AG09309 (cell line): ENCODE measurements at regions not wholly inside any gene's neighbourhood (a gene's known extent, or its start where the extent isn't known, plus 50 kb on each side); places are given as distances from the start of the nearest gene placed in this dataset.

ENCODE experiments used
- DNase-seq: peaks from one replicate; pipeline ENCODE4 v3.0.0-alpha.2; 2010; ENCODE audit warnings: low read depth
- H3K4me3 ChIP-seq: 2 replicates; pipeline ENCODE4 v1.5.1; 2011; ENCODE audit warnings: mild to moderate bottlenecking, low read depth, low read length, moderate library complexity; ENCODE audit not compliant: control insufficient read depth
- TF ChIP-seq, protein P1 (sequence below): IDR thresholded peaks from 2 replicates; pipeline ENCODE4 v1.5.1; 2011; ENCODE audit warnings: mild to moderate bottlenecking, low read depth, low read length, inconsistent platforms; ENCODE audit not compliant: insufficient read depth, control insufficient read depth; ENCODE audit errors: missing control alignments

- no peak overlapping the region for H3K4me3 ChIP-seq
- no peak for DNase-seq
- TF ChIP-seq, protein P1, sequence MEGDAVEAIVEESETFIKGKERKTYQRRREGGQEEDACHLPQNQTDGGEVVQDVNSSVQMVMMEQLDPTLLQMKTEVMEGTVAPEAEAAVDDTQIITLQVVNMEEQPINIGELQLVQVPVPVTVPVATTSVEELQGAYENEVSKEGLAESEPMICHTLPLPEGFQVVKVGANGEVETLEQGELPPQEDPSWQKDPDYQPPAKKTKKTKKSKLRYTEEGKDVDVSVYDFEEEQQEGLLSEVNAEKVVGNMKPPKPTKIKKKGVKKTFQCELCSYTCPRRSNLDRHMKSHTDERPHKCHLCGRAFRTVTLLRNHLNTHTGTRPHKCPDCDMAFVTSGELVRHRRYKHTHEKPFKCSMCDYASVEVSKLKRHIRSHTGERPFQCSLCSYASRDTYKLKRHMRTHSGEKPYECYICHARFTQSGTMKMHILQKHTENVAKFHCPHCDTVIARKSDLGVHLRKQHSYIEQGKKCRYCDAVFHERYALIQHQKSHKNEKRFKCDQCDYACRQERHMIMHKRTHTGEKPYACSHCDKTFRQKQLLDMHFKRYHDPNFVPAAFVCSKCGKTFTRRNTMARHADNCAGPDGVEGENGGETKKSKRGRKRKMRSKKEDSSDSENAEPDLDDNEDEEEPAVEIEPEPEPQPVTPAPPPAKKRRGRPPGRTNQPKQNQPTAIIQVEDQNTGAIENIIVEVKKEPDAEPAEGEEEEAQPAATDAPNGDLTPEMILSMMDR, result no peak
Observed at GRCh38 chr6:74928203-74928602, 277.6 kb downstream of the COL12A1 start.

GRCh38 chr6:74927299-74927698 is 278.6 kb downstream of the COL12A1 start:
- H3K4me3 ChIP-seq, result no peak overlapping the region
- TF ChIP-seq, protein P1, result no peak
- no peak for DNase-seq

GRCh38 chr6:74925683-74926082 is 280.2 kb downstream of the COL12A1 start:
- no peak for DNase-seq
- TF ChIP-seq, protein P1, result no peak

GRCh38 chr6:74914888-74915287 is 291.0 kb downstream of the COL12A1 start:
- no peak for DNase-seq
- H3K4me3 ChIP-seq, result no peak overlapping the region
- TF ChIP-seq, protein P1, result no peak

More at GRCh38 chr6:74925683-74926082, 280.2 kb downstream of the COL12A1 start:
- no peak overlapping the region for H3K4me3 ChIP-seq

- H3K4me3 ChIP-seq, result no peak overlapping the region
- TF ChIP-seq, protein P1, result no peak
- DNase-seq, result no peak
Observed at GRCh38 chr6:74912234-74912633, 293.6 kb downstream of the COL12A1 start.

GRCh38 chr6:74902846-74903245 is 303.0 kb downstream of the COL12A1 start:
- DNase-seq, result no peak
- no peak overlapping the region for H3K4me3 ChIP-seq
- TF ChIP-seq, protein P1, result no peak

DNA sequence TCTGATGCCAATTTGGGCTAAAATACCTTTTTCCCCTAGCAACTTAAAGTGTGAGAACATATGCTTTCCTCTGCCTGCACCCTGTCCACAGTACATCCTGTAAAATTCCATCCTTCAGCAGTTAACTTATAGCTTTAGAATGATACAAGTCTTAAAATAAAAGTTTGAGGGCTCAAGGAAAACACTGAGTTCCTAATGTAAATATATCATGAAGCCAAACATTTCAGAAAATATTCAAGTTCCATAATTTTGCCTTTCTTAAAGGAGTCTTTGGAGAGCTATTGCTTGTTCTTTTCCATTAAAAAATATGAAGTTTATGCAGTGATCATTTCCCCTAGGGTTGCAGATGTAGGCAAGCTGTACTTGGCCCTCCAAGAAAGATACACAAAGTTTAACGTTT is 303.8 kb downstream of the COL12A1 start:
- TF ChIP-seq, protein P1, result no peak
- H3K4me3 ChIP-seq, result no peak overlapping the region
- no peak for DNase-seq
